HCT116 (cell line): ENCODE measurements at regions not wholly inside any gene's neighbourhood (a gene's known extent, or its start where the extent isn't known, plus 50 kb on each side); places are given as distances from the start of the nearest gene placed in this dataset.

ENCODE experiments used
- ATAC-seq: fragments of 200-7000 bp; cut with Tn5 transposase; 2 replicates; pipeline ENCODE4 v1.9.1; 2020; ENCODE audit warnings: mild to moderate bottlenecking, moderate library complexity
- BruUV-seq: library from RNA; stranded (reverse); fragments of 400-500 nt; replicated peaks from 2 replicates; lab custom pipeline; 2021; lab: Mats Ljungman, UMichigan
- CTCF ChIA-PET: fragments of 300-600 bp; sonication (Branson Sonifier 250); formaldehyde crosslinking; loops from one replicate; lab custom pipeline; 2021; ENCODE audit warnings: antibody characterized with exemption; lab: Charles Lee
- POLR2A ChIA-PET: fragments of 300-600, 350-600 bp; sonication (Branson Sonifier 250); formaldehyde crosslinking; loops from one replicate; lab custom pipeline; 2021; ENCODE audit warnings: antibody characterized with exemption; lab: Charles Lee
- RAD21 ChIA-PET, 2 experiments: fragments of 300-600 bp; sonication (Branson Sonifier 250); formaldehyde crosslinking; loops; one replicate each; lab custom pipeline; 2023; ENCODE audit warnings: low total read pairs in 2 of 2; ENCODE audit not compliant: uncharacterized antibody in 2 of 2, unreplicated experiment in 2 of 2, low non-redundant PET in 1 of 2; lab: Charles Lee
- DNase-seq: peaks from one replicate; pipeline ENCODE4 v3.0.0-alpha.2; 2010; ENCODE audit warnings: low read depth, low spot score
- H2AFZ ChIP-seq: fragments of 200-600 bp; shearing (Covaris generic), sonication (generic); 2 replicates; pipeline ENCODE4 v1.6.1; 2017; ENCODE audit warnings: low read depth, mixed run types, mixed read lengths, antibody characterized with exemption, low read length; ENCODE audit not compliant: poor library complexity, severe bottlenecking
- H3K27ac ChIP-seq: 2 replicates; pipeline ENCODE4 v1.5.1; 2012; ENCODE audit warnings: low read depth, low read length
- H3K27me3 ChIP-seq: fragments of 200-600 bp; sonication (generic); 2 replicates; pipeline ENCODE4 v1.6.1; 2016; ENCODE audit warnings: mixed run types, low read length, mixed read lengths; ENCODE audit not compliant: insufficient read depth
- H3K36me3 ChIP-seq, 2 experiments: fragments of 200-500 bp in 1 of 2; fragments of 200-600 bp in 1 of 2; sonication (Bioruptor generic) in 1 of 2; sonication (generic) in 1 of 2; 2 replicates each; pipeline versions ENCODE4 v1.5.1 to v1.6.1; 2014 to 2016; ENCODE audit warnings: low read length in 2 of 2, inconsistent platforms in 1 of 2, mixed read lengths in 1 of 2, mixed run types in 1 of 2; ENCODE audit not compliant: insufficient read depth in 2 of 2, control insufficient read depth in 1 of 2
- H3K4me1 ChIP-seq, 2 experiments: fragments of 200-600 bp in 1 of 2; sonication (generic) in 1 of 2; 2 replicates each; pipeline versions ENCODE4 v1.5.1 to v1.6.1; 2012 to 2017; ENCODE audit warnings: low read length in 2 of 2, inconsistent platforms in 1 of 2, mild to moderate bottlenecking in 1 of 2, mixed read lengths in 1 of 2, mixed run types in 1 of 2, moderate library complexity in 1 of 2; ENCODE audit not compliant: insufficient read depth in 2 of 2, control insufficient read depth in 1 of 2
- H3K4me2 ChIP-seq: fragments of 200-600 bp; sonication (generic); 2 replicates; pipeline ENCODE4 v1.6.1; 2017; ENCODE audit warnings: mixed run types, low read length, mixed read lengths
- H3K4me3 ChIP-seq, 2 experiments: fragments of 200-600 bp in 1 of 2; sonication (generic) in 1 of 2; replicated peaks in 1 of 2; 2 replicates each; pipeline ENCODE4 v1.5.1; 2011 to 2016; ENCODE audit warnings: low read length in 2 of 2, control low read depth in 1 of 2, low read depth in 1 of 2, mild to moderate bottlenecking in 1 of 2, mixed read lengths in 1 of 2, mixed run types in 1 of 2
- H3K79me2 ChIP-seq: fragments of 200-600 bp; sonication (generic); 2 replicates; pipeline ENCODE4 v1.6.1; 2017; ENCODE audit warnings: mild to moderate bottlenecking, mixed run types, low read length, moderate library complexity, mixed read lengths; ENCODE audit not compliant: insufficient read depth
- H3K9ac ChIP-seq: fragments of 200-600 bp; sonication (generic); 2 replicates; pipeline ENCODE4 v1.6.1; 2016; ENCODE audit warnings: low read length, mixed read lengths
- H3K9me2 ChIP-seq: fragments of 200-600 bp; sonication (generic), shearing (Covaris generic); 2 replicates; pipeline ENCODE4 v1.6.1; 2017; ENCODE audit warnings: mixed run types, mild to moderate bottlenecking, moderate library complexity; ENCODE audit not compliant: insufficient read depth
- H3K9me3 ChIP-seq, 2 experiments: fragments of 200-500 bp in 1 of 2; fragments of 200-600 bp in 1 of 2; sonication (Bioruptor generic) in 1 of 2; sonication (generic) in 1 of 2; 2 replicates each; pipeline ENCODE4 v1.6.1; 2014 to 2017; ENCODE audit warnings: low read length in 2 of 2, mixed read lengths in 2 of 2, inconsistent platforms in 1 of 2, low read depth in 1 of 2, mild to moderate bottlenecking in 1 of 2, mixed run types in 1 of 2, moderate library complexity in 1 of 2; ENCODE audit not compliant: control insufficient read depth in 1 of 2, insufficient read depth in 1 of 2
- H4K20me1 ChIP-seq: fragments of 200-600 bp; sonication (generic), shearing (Covaris generic); 2 replicates; pipeline ENCODE4 v1.6.1; 2017; ENCODE audit warnings: mixed run types, mild to moderate bottlenecking, moderate library complexity; ENCODE audit not compliant: insufficient read depth
- ATF3 ChIP-seq: IDR thresholded peaks from 2 replicates; pipeline ENCODE4 v1.6.1; 2012
- CEBPB ChIP-seq: IDR thresholded peaks from 2 replicates; pipeline ENCODE4 v1.6.1; 2012; ENCODE audit warnings: low read depth
- CTCF ChIP-seq, 3 experiments: fragments of 200-600 bp in 1 of 3; sonication (generic) in 1 of 3; IDR thresholded peaks in 2 of 3; conservative IDR thresholded peaks in 1 of 3; 2 replicates each; pipeline ENCODE4 v1.5.1; 2012 to 2017; ENCODE audit warnings: low read depth in 2 of 3, low read length in 2 of 3, antibody characterized with exemption in 1 of 3, borderline replicate concordance in 1 of 3, control low read depth in 1 of 3, mild to moderate bottlenecking in 1 of 3, mixed read lengths in 1 of 3, mixed run types in 1 of 3, moderate library complexity in 1 of 3; ENCODE audit not compliant: insufficient read depth in 1 of 3
- EGR1 ChIP-seq: IDR thresholded peaks from 2 replicates; pipeline ENCODE4 v1.6.1; 2012; ENCODE audit warnings: low read depth
- ELF1 ChIP-seq: IDR thresholded peaks from 2 replicates; pipeline ENCODE4 v1.6.1; 2012; ENCODE audit warnings: low read depth, borderline replicate concordance
- EZH2 ChIP-seq: fragments of 200-600 bp; sonication (generic); IDR thresholded peaks from 2 replicates; pipeline ENCODE4 v1.6.1; 2017; ENCODE audit warnings: antibody characterized with exemption, mixed run types
- EZH2phosphoT487 ChIP-seq: fragments of 200-600 bp; IDR thresholded peaks from 2 replicates; pipeline ENCODE4 v1.6.1; 2018; ENCODE audit warnings: antibody characterized with exemption, borderline replicate concordance
- FOSL1 ChIP-seq: IDR thresholded peaks from 2 replicates; pipeline ENCODE4 v1.6.1; 2012; ENCODE audit warnings: low read depth
- JUND ChIP-seq: IDR thresholded peaks from 2 replicates; pipeline ENCODE4 v1.6.1; 2012
- RAD21 ChIP-seq: IDR thresholded peaks from 2 replicates; pipeline ENCODE4 v1.6.1; 2012; ENCODE audit warnings: low read depth, mild to moderate bottlenecking
- SIN3A ChIP-seq: IDR thresholded peaks from 2 replicates; pipeline ENCODE4 v1.6.1; 2012; ENCODE audit warnings: low read depth
- SRF ChIP-seq: IDR thresholded peaks from 2 replicates; pipeline ENCODE4 v1.6.1; 2012; ENCODE audit warnings: low read depth
- TCF7L2 ChIP-seq: IDR thresholded peaks from 2 replicates; pipeline ENCODE4 v1.7.0; 2011; ENCODE audit warnings: borderline replicate concordance, inconsistent platforms; ENCODE audit not compliant: insufficient read depth, insufficient read length; ENCODE audit errors: extremely low read depth
- YY1 ChIP-seq: IDR thresholded peaks from 2 replicates; pipeline ENCODE4 v1.6.1; 2011; ENCODE audit warnings: low read length, low read depth, moderate library complexity, mild to moderate bottlenecking; ENCODE audit not compliant: insufficient replicate concordance; ENCODE audit errors: extremely low read depth
- ZBTB33 ChIP-seq: IDR thresholded peaks from 2 replicates; pipeline ENCODE4 v1.6.1; 2011; ENCODE audit warnings: mild to moderate bottlenecking, low read length, moderate library complexity; ENCODE audit not compliant: insufficient replicate concordance; ENCODE audit errors: extremely low read depth
- ZFX ChIP-seq: fragments of 450-650 bp; IDR thresholded peaks from 2 replicates; pipeline ENCODE4 v1.6.1; 2017
- intact Hi-C: fragments of 100-400 bp; cut with micrococcal nuclease; formaldehyde crosslinking; loops from 2 replicates; pipeline ENCODE4 v1.10.0; 2022
- TF ChIP-seq, protein P1 (sequence below): IDR thresholded peaks from 2 replicates; pipeline ENCODE4 v1.6.1; 2012; ENCODE audit warnings: low read depth
- TF ChIP-seq, protein P2 (sequence below): IDR thresholded peaks from 2 replicates; pipeline ENCODE4 v1.6.1; 2012

- BruUV-seq = no TSS peak
- Histone ChIP-seq H3K27me3 (no peaks in the 10 kb centered on the region), H3K36me3 (no peaks in the 10 kb centered on the region), H3K9me2 (no peaks in the 10 kb centered on the region), H3K4me1 (peaks cover 42 to 62% of the 10 kb centered on the region in 2 experiments), H3K79me2 (no peaks in the 10 kb centered on the region), H2AFZ (peak overlapping the region; percentile 66), H3K9ac (no peak overlapping the region), H3K9me3 (no peaks in the 10 kb centered on the region), H4K20me1 (no peaks in the 10 kb centered on the region), H3K27ac (no peak overlapping the region), H3K4me3 (no peak overlapping the region), H3K4me2 (peak overlapping the region; percentile 74)
- ChIA-PET RAD21 (no interaction called here), CTCF (no interaction called here), POLR2A (no interaction called here)
- intact Hi-C loops = no loop called here
- ATAC-seq = no peak
- TF ChIP-seq JUND (no peak), FOSL1 (no peak), SRF (no peak), RAD21 (no peak), ELF1 (no peak), CEBPB (no peak), EGR1 (no peak), EZH2phosphoT487 (no peak), ATF3 (no peak), EZH2 (no peak), ZBTB33 (no peak), CTCF (IDR thresholded peaks at IDR 0.05 in 2 of 3, conservative IDR thresholded peaks at IDR 0.05 in 1 of 3; ENCODE audit: borderline replicate concordance in 1 of 3, insufficient read depth in 1 of 3, low read depth in 2 of 3, low read length in 2 of 3) (no peak), TCF7L2 (no peak), YY1 (no peak), ZFX (no peak), SIN3A (no peak)
- TF ChIP-seq, protein P1, sequence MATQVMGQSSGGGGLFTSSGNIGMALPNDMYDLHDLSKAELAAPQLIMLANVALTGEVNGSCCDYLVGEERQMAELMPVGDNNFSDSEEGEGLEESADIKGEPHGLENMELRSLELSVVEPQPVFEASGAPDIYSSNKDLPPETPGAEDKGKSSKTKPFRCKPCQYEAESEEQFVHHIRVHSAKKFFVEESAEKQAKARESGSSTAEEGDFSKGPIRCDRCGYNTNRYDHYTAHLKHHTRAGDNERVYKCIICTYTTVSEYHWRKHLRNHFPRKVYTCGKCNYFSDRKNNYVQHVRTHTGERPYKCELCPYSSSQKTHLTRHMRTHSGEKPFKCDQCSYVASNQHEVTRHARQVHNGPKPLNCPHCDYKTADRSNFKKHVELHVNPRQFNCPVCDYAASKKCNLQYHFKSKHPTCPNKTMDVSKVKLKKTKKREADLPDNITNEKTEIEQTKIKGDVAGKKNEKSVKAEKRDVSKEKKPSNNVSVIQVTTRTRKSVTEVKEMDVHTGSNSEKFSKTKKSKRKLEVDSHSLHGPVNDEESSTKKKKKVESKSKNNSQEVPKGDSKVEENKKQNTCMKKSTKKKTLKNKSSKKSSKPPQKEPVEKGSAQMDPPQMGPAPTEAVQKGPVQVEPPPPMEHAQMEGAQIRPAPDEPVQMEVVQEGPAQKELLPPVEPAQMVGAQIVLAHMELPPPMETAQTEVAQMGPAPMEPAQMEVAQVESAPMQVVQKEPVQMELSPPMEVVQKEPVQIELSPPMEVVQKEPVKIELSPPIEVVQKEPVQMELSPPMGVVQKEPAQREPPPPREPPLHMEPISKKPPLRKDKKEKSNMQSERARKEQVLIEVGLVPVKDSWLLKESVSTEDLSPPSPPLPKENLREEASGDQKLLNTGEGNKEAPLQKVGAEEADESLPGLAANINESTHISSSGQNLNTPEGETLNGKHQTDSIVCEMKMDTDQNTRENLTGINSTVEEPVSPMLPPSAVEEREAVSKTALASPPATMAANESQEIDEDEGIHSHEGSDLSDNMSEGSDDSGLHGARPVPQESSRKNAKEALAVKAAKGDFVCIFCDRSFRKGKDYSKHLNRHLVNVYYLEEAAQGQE = no peak
- TF ChIP-seq, protein P2, sequence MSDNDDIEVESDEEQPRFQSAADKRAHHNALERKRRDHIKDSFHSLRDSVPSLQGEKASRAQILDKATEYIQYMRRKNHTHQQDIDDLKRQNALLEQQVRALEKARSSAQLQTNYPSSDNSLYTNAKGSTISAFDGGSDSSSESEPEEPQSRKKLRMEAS = no peak
- no peak for DNase-seq
Measured at GRCh38 chr10:21313691-21314090, 211.8 kb downstream of the SKIDA1 start.
